ENCODE measurements at regions not wholly inside any gene's neighbourhood (a gene's known extent, or its start where the extent isn't known, plus 50 kb on each side); places are given as distances from the start of the nearest gene placed in this dataset.

GRCh38 chr22:20648306-20648903 is 125.5 kb upstream of the SERPIND1 start:
- TF ChIP-seq TAF1 (IDR thresholded peaks at IDR 0.05; ENCODE audit: borderline replicate concordance, insufficient read depth, low read length) (no peak), SIN3A (IDR thresholded peaks at IDR 0.05; ENCODE audit: borderline replicate concordance, insufficient read depth, low read length) (no peak), POLR2AphosphoS5 (IDR thresholded peaks at IDR 0.05; ENCODE audit: low read depth, low read length) (no peak), FOXP2 (optimal IDR thresholded peaks at IDR 0.05; ENCODE audit: borderline replicate concordance, extremely low read depth, extremely low read length, insufficient read depth) (no peak), REST (IDR thresholded peaks at IDR 0.05; ENCODE audit: insufficient read depth in 1 of 2, low read depth in 2 of 2, low read length in 2 of 2) (no peak)

GRCh38 chr22:20650294-20651207 is 123.4 kb upstream of the SERPIND1 start:
- no peak for TF ChIP-seq TAF1 (IDR thresholded peaks at IDR 0.05; ENCODE audit: borderline replicate concordance, insufficient read depth, low read length)
- no peak for TF ChIP-seq FOXP2 (optimal IDR thresholded peaks at IDR 0.05; ENCODE audit: borderline replicate concordance, extremely low read depth, extremely low read length, insufficient read depth)
- TF ChIP-seq SIN3A (IDR thresholded peaks at IDR 0.05; ENCODE audit: borderline replicate concordance, insufficient read depth, low read length), result no peak
- TF ChIP-seq REST (IDR thresholded peaks at IDR 0.05; ENCODE audit: insufficient read depth in 1 of 2, low read depth in 2 of 2, low read length in 2 of 2), result no peak
- no peak for TF ChIP-seq POLR2AphosphoS5 (IDR thresholded peaks at IDR 0.05; ENCODE audit: low read depth, low read length)

GRCh38 chr22:20651286-20651685 is 122.6 kb upstream of the SERPIND1 start:
- TF ChIP-seq FOXP2 (optimal IDR thresholded peaks at IDR 0.05; ENCODE audit: borderline replicate concordance, extremely low read depth, extremely low read length, insufficient read depth), result no peak
- no peak for TF ChIP-seq POLR2AphosphoS5 (IDR thresholded peaks at IDR 0.05; ENCODE audit: low read depth, low read length)
- TF ChIP-seq SIN3A (IDR thresholded peaks at IDR 0.05; ENCODE audit: borderline replicate concordance, insufficient read depth, low read length), result no peak
- TF ChIP-seq TAF1 (IDR thresholded peaks at IDR 0.05; ENCODE audit: borderline replicate concordance, insufficient read depth, low read length), result no peak
- TF ChIP-seq REST (IDR thresholded peaks at IDR 0.05; ENCODE audit: insufficient read depth in 1 of 2, low read depth in 2 of 2, low read length in 2 of 2), result no peak

GRCh38 chr22:20652130-20652529 is 121.8 kb upstream of the SERPIND1 start:
- no peak for TF ChIP-seq REST (IDR thresholded peaks at IDR 0.05; ENCODE audit: insufficient read depth in 1 of 2, low read depth in 2 of 2, low read length in 2 of 2)
- TF ChIP-seq POLR2AphosphoS5 (IDR thresholded peaks at IDR 0.05; ENCODE audit: low read depth, low read length), result no peak
- TF ChIP-seq SIN3A (IDR thresholded peaks at IDR 0.05; ENCODE audit: borderline replicate concordance, insufficient read depth, low read length), result no peak
- TF ChIP-seq FOXP2 (optimal IDR thresholded peaks at IDR 0.05; ENCODE audit: borderline replicate concordance, extremely low read depth, extremely low read length, insufficient read depth), result no peak
- no peak for TF ChIP-seq TAF1 (IDR thresholded peaks at IDR 0.05; ENCODE audit: borderline replicate concordance, insufficient read depth, low read length)

All from PFSK-1 (cell line).